Coronary artery (tissue), 2 donors: ENCODE measurements at regions not wholly inside any gene's neighbourhood (a gene's known extent, or its start where the extent isn't known, plus 50 kb on each side); places are given as distances from the start of the nearest gene placed in this dataset.

Experiments
- DNase-seq: peaks from one replicate; pipeline ENCODE4 v3.0.0-alpha.2; 2017; ENCODE audit warnings: low spot score
- H3K27ac ChIP-seq, 2 donors: fragments of 200-600 bp; sonication (generic); one replicate each; pipeline ENCODE4 v1.5.1; 2016 to 2019
- H3K4me3 ChIP-seq: fragments of 200-600 bp; sonication (generic); 2 replicates; pipeline ENCODE4 v1.5.1; 2016; ENCODE audit warnings: mild to moderate bottlenecking, moderate library complexity
- CTCF ChIP-seq: fragments of 200-600 bp; sonication (generic); IDR thresholded peaks from one replicate; pipeline ENCODE4 v1.5.1; 2019; ENCODE audit warnings: antibody characterized with exemption

GRCh38 chr16:5412731-5413130 is 315.1 kb upstream of the EEF2KMT start:
- DNase-seq, result no peak
- Histone ChIP-seq H3K4me3 (no peak overlapping the region), H3K27ac (no peak overlapping the region)
- TF ChIP-seq CTCF, result no peak

GRCh38 chr16:5398203-5398602 is 300.6 kb upstream of the EEF2KMT start:
- Histone ChIP-seq H3K27ac (no peak overlapping the region), H3K4me3 (no peak overlapping the region)
- no peak for TF ChIP-seq CTCF
- DNase-seq, result no peak

- Histone ChIP-seq H3K4me3 (no peak overlapping the region), H3K27ac (no peak overlapping the region)
- DNase-seq, result no peak
- no peak for TF ChIP-seq CTCF
These were observed 299.3 kb upstream of the EEF2KMT start for GRCh38 chr16:5396880-5397279.

GRCh38 chr16:5393070-5393469 is 295.5 kb upstream of the EEF2KMT start:
- Histone ChIP-seq H3K4me3 (no peak overlapping the region), H3K27ac (no peak overlapping the region)
- DNase-seq, result no peak
- TF ChIP-seq CTCF, result no peak

- Histone ChIP-seq H3K27ac (no peak overlapping the region), H3K4me3 (no peak overlapping the region)
- DNase-seq, result no peak
- no peak for TF ChIP-seq CTCF
These were observed 289.4 kb upstream of the EEF2KMT start for GRCh38 chr16:5386989-5387388.

- no peak for TF ChIP-seq CTCF
- no peak for DNase-seq
- Histone ChIP-seq H3K27ac (no peak overlapping the region), H3K4me3 (no peak overlapping the region)
These were observed 288.2 kb upstream of the EEF2KMT start for GRCh38 chr16:5385811-5386210.

GRCh38 chr16:5385115-5385514 is 287.5 kb upstream of the EEF2KMT start:
- Histone ChIP-seq H3K27ac (no peak overlapping the region), H3K4me3 (no peak overlapping the region)
- no peak for DNase-seq
- TF ChIP-seq CTCF, result no peak
